LNCaP clone FGC (cell line): ENCODE measurements at regions not wholly inside any gene's neighbourhood (a gene's known extent, or its start where the extent isn't known, plus 50 kb on each side); places are given as distances from the start of the nearest gene placed in this dataset.

ENCODE experiments used
- DNase-seq: peaks from one replicate; pipeline ENCODE4 v3.0.0-alpha.2; 2011; ENCODE audit warnings: low read depth
- H3K4me3 ChIP-seq: 2 replicates; pipeline ENCODE4 v1.5.1; 2011; ENCODE audit warnings: mild to moderate bottlenecking, low read depth, low read length, control low read depth
- TF ChIP-seq, protein P1 (sequence below): IDR thresholded peaks from 2 replicates; pipeline ENCODE4 v1.5.1; 2012; ENCODE audit warnings: mild to moderate bottlenecking; ENCODE audit not compliant: control insufficient read depth, insufficient read depth; ENCODE audit errors: extremely low read depth

DNA sequence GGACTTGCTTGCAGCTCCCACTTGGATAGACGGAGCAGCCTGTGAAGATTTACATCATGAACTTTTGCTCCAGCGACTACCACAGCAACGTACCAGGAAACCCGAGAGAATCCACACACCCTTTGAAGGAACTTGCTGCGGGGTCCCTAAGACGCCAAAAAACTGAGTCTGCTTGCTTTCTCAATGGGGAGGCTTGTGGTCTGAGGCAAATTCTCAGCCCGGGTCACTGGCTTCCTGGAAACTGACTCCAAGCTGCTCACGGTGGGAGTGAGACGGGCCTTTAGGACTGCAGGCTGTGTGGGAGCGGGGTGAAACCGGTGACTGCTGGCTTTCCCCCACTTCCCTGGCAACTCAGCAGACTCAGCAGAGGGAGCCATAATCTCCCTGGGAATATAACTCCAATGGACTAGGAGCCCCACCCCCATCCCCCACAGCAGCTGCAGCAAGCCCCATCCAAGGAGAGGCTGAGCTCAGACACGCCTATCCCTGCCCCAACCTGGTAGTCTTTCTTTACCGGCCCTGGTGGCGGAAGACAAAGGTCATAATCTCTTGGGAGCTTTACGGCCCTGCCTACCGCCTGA lies 466.0 kb downstream of the CAAP1 start:
- H3K4me3 ChIP-seq = no peak overlapping the region
- TF ChIP-seq, protein P1, sequence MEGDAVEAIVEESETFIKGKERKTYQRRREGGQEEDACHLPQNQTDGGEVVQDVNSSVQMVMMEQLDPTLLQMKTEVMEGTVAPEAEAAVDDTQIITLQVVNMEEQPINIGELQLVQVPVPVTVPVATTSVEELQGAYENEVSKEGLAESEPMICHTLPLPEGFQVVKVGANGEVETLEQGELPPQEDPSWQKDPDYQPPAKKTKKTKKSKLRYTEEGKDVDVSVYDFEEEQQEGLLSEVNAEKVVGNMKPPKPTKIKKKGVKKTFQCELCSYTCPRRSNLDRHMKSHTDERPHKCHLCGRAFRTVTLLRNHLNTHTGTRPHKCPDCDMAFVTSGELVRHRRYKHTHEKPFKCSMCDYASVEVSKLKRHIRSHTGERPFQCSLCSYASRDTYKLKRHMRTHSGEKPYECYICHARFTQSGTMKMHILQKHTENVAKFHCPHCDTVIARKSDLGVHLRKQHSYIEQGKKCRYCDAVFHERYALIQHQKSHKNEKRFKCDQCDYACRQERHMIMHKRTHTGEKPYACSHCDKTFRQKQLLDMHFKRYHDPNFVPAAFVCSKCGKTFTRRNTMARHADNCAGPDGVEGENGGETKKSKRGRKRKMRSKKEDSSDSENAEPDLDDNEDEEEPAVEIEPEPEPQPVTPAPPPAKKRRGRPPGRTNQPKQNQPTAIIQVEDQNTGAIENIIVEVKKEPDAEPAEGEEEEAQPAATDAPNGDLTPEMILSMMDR = no peak
- no peak for DNase-seq

DNA sequence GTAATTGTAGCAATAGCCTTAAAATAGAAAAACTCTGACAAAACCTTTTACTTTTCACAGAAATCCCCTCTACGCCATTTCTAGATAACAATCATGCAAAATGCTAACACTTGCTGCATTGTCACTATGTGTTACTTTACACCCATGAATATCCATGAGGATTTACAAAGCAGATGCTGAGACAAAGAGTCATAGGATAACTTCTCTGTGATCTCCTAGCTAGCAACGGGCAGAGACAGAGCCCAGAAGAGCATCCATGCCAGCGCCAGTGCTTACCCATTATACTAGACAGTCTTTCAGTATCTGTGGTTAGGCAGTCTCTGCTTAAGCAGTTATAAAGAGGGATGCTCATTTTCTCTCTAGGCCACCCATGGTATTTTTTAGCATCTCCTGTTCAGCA lies 474.1 kb downstream of the CAAP1 start:
- DNase-seq = no peak
- TF ChIP-seq, protein P1 = no peak
- H3K4me3 ChIP-seq = no peak overlapping the region

DNA sequence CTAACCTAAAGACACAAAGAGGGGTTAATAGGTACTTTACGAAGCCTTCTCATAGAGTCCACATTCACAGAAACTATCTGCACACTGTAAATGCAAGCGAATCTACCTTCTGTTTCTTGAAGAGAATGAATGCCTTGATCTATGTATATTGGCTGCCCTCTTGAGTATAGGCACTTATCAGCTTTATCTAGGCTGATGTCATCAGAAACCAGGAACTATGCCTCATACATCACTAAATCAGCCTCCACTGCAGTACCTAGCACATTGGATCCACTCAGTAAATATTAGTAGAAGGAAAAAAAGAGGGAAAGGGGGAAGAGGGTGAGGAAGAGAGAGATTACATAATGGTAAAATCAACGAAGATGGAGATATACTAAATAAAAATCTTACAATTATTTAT lies 477.1 kb downstream of the CAAP1 start:
- TF ChIP-seq, protein P1 = no peak
- peak; percentile 18 for DNase-seq
- no peak overlapping the region for H3K4me3 ChIP-seq

DNA sequence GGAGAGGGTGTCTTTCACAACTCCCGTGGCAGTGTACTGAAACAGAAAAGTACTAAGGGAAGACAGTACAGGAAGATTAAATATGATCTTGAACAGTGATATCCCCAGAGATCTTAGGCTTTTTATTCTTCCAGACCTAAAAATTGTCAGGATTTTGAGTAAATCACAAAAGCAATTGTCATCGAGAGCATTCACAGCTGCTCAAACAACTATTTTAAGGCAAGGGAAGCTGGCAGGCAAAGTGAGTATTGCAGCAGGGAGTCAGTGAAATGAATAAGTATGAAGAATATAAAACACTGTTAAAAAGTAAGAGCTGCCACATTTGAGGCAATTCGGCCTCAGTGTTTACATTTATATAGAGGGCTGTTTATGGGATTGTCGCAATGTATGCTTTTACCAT lies 479.0 kb downstream of the CAAP1 start:
- TF ChIP-seq, protein P1 = no peak
- DNase-seq = no peak
- no peak overlapping the region for H3K4me3 ChIP-seq

DNA sequence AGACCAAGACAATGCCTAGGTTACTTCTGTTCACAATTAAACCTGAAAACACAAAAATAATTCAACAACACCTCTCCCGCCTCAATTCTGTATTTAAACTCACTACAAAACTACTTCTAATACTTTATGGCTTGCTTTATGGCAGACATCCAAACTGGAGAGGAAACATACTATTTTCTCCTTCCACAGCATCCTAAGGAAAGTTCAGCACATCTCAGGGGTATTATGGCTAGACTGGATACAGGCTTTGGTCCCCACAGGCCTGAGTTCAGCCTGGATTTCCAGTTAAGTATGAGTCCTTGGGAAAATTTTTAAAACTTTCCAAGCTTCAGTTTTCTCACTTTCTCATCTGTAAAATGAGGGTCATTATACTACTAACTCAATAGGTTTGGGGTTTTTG lies 480.2 kb downstream of the CAAP1 start:
- DNase-seq = no peak
- TF ChIP-seq, protein P1 = no peak
- no peak overlapping the region for H3K4me3 ChIP-seq

DNA sequence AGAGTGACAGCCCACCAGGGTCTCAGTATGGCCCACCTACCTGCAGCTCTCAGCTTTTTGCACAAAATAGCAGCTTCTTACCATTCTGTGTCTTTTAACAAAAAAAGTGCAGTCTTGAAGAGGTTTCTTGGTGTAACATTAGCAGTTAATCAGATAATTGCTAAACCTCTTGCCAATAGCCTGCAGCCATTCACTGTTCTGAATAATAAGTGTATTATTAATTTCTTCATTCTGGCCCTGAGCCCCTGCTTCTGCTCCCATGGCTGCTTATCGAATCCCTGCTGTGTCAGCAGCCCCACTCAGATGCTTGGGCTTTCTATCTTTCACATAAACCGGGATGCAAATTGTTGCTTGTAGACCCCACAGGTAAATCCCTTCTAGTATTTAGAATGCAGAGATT lies 485.9 kb downstream of the CAAP1 start:
- no peak for DNase-seq
- TF ChIP-seq, protein P1 = no peak
- H3K4me3 ChIP-seq = no peak overlapping the region

DNA sequence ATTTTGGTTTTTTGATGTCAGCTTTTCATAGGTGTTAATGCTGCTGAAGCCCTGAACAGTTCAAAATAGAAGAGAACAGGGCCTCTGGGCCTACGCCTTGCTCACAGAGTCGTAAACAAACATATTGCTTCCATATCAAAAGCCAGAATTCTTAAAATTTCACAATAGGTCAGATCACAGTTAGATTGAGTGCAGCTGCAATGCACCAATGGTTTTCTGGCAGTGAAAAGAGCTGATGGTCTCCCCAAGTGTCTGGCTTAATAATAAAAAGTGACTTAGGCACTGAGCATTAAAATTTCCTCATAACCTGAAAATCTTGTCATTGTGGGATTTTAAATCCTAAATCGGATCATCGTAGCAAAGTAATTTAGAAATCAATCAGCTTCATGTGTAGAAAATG lies 493.0 kb downstream of the CAAP1 start:
- H3K4me3 ChIP-seq = no peak overlapping the region
- TF ChIP-seq, protein P1 = no peak
- DNase-seq = no peak
